NOMO-1 treated with dmso at 0.1 percent for 144 hours (cell line): ENCODE measurements at regions not wholly inside any gene's neighbourhood (a gene's known extent, or its start where the extent isn't known, plus 50 kb on each side); places are given as distances from the start of the nearest gene placed in this dataset.

ENCODE experiments used
- DNase-seq: peaks from one replicate; lab custom pipeline; 2025; ENCODE audit not compliant: unreplicated experiment; lab: John Stamatoyannopoulos, UW

DNA sequence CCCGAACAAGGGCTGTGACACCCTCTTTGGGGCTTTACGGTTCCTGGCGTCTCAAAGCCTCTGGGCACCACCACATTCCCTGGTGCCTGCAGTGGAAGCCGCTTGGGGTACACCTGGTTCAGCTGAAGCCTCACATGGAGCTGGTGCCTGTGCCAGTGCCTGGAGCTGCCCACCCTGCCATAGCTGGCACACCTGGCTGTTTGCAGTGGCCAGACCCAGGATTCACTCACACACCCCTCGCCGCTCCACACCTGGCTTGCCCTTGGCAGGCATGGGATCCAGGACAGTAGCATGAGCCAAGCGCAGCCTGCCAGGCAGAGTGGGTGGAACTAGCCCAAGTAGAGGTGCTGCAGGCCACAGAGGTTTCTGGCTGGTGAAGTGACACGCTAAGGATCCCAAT lies 641.8 kb downstream of the TLE4 start:
- DNase-seq: no peak

DNA sequence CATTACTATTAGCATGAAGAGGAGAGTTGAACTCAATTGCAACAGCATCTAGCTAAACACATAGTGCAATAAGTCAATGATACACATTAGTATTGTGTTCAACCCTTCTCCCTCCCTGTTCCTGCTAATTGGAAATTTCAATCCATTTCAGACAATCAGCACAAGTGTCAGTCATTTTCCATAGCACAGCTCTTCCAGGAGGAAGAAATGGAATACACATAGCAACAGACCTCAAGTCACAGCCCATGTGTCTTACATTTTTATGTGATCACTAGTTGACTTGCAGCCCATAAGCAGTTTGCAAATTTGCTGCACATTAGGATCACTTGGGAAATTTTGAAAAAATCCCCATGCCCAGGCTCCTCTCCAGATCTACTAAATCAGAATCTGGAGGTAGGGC lies 636.9 kb downstream of the TLE4 start:
- no peak for DNase-seq

DNA sequence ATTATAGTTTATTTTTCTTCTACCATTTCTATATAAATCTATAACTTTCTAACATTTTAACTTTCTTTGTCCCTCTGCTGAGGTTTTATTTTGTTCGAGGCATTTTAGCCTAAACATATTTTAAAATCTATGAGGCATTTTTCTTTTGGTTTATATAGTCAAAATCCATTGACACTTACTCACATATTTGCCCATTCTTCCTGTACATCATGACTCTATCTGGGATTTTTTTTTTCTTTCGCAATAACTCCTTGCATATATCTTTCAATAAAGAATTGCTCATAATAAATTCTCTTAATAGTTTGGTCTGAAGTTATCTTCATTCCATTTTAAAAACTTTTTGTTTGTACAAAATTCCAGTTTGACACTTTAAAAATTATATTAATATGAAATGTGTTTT lies 632.3 kb downstream of the TLE4 start:
- no peak for DNase-seq

DNA sequence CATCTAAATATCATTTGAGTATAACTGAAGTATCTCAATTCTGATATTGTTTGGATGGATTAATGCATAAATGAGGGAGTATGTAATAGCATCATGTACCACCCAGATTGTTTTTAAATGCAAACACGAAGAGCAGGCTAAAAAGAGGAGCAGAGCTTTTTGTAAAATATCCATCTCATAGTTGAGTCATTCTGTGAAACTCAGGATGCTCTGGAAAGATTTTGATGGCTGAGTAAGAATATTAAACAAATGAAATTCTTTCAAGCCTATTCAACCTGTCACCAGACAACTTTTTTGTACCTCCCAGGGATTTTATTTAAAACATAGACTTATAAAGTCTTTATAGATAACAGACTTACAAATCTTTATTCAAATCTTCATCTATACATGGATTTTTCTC lies 625.9 kb downstream of the TLE4 start:
- no peak for DNase-seq

DNA sequence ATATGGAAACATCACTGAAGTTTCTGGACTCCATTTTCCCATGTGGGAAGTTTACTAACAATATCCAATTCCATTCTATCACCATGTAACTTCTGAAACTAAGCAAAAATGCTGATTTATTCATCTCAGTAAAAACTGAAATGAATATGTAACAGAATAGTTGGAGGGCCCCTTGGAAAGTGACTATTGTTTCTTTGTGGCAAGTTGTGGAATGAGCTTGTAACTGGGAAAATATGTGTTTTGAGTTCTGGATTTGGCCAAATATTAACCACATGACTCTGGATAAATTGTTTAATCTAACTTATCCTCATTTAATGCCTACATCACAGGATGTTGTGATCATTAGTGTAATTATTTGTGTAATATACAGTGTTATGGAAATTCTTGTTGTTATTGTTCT lies 619.3 kb downstream of the TLE4 start:
- DNase-seq: no peak

DNA sequence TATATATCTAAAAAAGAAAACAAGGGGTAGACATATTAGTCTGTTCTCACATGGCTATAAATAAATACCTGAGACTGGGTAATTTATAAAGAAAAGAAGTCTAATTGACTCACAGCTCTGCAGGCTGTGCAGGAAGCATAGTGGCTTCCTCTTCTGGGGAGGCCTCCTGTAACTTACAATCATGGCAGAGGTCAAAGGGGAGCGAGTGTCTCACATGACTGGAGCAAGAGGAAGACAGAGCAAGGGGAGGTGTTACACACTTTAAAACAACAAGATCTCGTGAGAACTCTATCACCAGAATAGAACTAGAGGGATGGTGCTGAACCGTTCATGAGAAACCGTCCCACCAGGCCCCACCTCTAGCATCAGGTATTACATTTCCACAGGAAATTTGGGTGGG lies 616.8 kb downstream of the TLE4 start:
- DNase-seq: no peak

DNA sequence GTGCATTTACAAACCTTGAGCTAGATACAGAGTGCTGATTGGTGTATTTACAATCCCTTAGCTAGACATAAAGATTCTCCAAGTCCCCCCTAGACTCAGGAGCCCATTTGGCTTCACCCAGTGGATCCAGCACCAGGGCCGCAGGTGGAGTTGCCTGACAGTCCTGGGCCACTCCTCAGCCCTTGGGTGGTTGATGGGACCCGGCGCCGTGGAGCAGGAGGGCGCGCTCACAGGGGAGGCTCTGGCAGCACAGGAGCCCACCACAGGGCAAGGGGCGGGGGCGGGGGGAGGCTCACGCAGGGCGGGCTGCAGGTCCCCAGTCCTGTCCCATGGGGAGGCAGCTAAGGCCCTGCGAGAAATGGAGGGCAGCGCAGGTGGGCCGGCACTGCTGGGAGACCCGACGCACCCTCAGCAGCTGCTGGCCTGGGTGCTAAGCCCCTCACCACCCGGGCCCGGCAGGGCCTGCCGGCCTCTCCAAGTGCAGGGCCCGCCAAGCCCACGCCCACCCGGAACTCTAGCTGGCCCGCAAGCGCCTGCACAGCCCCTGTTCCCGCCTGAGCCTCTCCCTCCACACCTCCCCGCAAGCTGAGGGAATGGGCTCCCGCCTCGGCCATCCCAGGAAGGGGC lies 613.5 kb downstream of the TLE4 start:
- DNase-seq: no peak

DNA sequence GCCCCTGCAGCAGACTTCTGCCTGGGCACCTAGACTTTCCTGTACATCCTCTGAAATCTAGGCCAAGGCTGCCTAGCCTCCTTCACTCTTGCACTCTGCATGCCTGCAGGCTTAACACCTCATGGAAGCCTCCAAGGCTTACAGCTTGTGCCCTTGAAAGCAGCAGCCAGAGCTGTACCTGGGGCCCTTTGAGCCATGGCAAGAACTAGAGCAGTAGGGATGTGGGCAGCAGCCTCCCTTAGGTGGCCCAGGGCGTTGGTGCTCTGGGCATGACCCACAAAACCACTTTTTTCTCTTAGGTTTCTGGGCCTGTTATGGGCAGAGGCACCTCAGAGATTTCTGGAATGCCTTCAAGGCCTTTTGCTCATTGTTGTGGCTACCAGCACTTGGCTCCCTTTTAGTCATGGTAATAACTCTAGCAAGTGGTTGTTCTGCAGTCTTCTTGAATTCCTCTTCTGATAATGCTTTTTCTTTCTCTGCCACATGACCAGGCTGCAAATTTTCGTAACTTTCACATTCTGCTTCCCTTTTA lies 606.2 kb downstream of the TLE4 start:
- no peak for DNase-seq

DNA sequence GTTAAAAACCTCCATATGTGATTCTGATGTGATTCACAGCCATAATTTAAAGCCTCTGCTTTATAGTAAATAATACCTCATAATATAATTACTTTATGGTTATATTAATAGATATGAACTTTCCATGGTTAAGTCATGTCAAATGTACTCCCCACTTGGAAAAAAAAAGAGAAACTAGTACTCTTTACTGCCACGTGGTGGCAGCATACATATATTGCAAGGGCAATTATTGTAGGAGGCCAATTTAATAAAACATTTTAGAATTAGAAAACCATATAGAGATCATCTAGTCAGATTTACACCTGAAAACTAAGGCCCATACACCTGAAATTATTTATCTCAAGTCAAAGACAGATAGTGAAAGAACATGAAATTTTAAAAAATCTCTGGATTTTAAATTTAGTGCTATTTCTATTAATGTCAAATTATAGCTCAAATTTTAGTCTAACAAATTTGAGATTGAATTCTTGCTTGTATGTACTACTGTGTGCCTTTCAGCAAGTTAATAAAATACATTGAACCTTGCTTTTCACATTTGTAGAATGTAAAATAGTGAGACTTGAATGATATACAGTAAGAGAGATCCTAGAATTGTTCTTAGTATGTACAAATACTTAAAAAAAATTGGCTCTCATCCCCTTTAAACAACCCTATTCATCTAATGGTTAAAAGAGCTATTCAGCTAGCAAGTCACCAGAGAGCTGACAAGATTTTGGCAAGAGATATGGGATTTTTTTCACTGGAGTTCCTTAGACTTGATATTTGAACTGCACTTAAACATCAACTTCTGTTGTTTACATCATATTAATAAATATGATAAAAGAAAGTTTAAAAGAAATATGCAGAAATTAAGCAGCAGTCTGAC lies 603.8 kb downstream of the TLE4 start:
- no peak for DNase-seq

DNA sequence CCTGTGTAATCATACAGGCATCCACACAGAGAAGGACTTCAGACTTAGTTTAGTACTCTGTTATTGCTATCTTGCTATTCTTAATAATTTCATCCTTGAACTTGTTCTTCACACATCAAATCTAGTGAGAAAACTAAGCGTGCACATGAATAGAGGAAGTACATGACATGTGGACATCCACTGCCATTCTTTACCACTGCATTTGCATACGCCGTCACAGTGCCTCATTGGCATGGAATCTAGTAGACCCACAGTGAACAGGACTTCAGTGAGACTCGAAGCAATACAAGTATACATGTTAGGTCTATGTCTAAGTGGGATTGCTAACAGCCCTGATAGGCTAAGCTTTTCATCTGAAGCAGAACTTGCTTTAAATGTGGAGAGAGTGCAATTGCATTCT lies 592.1 kb downstream of the TLE4 start:
- DNase-seq: no peak

DNA sequence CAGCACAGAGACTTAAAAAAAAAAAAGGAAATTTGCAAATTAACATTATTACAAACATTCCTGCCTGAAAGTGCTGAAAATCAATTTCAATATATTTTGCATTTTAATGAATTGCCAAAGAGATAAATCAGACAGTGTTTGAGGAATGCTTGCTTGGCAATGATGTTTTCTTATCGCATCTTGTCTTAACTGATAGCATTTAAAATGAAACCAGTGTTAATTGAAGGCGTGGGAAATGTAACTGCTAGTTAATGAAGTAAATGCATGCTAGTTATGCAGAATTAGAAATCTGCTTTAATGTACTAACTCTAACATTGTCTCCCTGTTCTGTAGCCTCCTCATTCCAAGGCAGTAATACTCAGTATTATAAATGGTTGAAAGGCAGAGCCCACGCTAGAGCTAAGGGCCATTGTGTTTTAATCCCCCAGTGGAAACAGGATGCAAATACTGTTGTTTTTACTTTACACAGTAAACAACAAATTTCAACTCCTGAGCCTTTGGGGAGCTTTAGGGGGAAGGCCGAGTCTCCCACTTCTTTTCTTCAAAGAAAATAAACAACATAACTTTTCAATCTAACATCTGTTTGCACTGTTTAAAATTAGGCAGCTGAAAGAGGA lies 586.9 kb downstream of the TLE4 start:
- DNase-seq: no peak

DNA sequence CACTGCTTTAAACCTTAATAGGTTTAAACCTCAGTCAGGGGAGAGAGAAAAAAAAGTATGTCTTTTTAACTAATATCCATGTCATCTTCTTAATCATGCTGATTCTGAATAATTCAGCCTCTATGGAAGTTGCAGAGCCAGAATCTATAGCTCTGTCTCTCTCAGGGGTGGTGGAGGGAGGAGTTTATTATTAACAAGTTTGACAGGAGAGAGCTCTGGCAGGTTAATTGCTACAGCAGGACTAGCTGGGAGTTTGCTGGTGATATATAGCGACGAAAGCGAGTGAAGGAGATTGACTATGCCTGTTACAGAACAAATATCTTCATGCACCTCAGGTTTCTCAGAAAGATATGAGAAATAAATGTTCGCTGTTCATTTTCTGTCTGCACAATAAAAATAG lies 586.4 kb downstream of the TLE4 start:
- DNase-seq: no peak

DNA sequence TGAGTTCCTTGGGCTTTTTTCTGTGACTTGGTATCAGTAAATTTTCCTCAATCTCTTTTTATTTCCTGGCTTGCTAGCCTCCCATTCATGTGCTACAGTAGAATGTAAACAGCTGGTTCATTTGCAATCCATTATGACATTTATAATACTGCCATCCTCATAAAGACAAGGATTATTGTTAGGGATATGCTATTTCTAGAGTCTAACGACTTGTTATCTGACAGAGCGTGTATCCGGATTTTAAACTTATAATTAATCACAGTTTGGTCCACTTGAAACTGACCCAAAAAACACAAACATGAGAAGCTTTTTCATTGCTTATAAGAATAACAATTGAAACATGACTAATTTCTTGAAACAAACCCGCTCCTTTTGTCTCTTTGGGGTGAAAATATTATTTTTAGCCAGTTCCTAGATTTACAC lies 585.8 kb downstream of the TLE4 start:
- no peak for DNase-seq

DNA sequence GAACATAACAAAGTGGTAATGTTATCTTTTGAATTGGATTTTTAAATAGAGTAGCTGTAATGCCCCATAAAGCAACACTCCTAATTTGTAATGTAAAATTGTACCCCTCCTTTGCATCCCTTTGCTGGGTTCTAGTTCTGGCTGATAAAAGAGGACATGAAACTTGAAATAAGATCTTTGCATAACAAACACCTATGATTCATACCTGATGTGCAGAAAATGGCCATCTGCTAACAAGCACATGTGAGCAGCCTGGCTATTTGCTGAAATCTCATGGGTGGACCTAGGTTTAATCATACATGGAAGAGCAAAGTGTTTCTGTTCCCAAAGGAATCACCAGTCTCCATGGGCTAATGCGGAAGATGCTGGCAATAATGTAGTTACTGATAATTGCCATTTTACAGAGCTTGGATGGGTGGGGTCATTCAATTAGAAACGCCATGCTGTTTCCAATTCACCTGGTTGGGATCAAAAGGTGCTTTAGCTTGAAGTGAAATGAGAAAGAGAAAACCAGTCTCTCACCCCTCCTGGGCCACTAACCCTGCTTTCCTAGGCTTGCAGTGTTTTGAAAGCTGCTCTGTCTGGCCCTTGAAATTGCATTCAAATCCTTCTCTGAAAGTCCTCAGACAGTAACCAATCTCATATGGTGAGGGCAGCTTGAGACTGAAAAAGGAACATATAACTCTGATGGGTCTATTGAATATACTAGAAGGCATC lies 585.1 kb downstream of the TLE4 start:
- no peak for DNase-seq

DNA sequence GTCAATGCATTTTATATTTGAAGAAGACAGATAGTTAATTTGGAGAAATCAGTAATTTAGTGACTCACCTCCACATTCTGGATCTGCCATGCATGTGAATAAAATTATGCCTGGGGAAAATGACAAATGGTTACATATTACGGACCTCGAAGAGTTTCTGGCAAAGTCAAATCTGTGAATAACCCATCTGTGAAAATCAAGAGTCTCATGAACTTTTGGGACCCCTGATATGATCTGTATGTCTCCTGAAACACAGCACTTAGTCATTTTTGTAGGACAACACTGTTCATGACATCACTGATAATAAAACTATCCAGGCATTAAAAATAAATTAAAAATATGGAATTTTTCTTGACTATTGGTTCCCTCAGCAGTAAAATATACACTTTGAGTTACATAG lies 584.5 kb downstream of the TLE4 start:
- no peak for DNase-seq

DNA sequence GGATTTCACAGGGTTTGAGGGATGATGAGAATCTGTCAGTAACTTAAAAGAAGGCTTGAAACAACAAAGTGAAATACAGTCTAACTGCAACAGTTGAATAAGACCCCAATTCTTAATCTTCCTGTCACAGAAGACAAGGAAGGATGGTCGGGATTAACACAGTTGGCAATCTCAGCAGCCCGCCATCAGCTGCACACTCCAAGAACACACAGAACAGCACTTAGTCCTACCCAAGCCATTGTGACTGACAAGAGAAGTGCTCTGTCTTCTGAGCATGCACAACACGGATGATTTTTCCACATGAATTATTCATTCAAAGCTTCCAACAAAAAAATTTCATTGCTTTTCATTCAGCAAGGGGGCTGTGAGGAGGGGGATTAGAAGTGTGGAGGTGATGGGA lies 576.1 kb downstream of the TLE4 start:
- no peak for DNase-seq

DNA sequence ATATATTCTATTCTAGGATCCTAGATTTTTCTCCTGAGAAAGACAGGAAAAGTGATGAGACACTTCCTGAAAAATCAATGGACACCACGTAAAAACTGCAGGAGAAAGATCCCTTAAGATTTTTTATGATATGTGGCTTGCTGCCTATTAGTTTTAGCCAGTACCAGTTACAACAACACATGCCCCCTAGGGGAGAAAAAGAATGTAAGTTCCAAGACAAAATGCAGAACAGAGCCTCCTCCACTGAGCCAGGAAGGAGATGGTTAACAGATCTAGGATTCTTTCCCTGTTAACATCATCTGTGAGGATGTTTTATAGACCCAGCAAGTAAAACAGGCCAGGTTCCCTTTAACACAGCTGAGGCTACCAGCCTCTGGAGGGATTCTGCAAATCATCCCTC lies 574.7 kb downstream of the TLE4 start:
- DNase-seq: no peak

DNA sequence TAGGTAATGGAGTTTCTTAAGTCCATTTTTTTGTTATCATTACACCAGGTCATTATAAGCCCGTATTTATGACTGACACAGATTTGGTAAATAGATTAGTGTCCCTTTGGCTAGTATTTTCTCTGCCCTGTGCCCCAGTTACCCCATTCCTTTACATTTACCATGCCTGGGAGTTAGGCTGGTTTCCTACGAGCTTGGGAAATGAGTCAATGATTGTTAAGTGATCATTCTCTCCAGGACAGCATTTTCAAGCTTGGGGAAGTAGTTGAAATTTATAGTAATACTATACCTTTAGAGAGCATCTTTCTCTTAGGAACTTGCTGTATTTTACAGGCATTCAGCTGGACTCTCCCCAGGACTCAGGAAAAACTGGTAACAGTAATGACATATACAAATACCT lies 573.1 kb downstream of the TLE4 start:
- no peak for DNase-seq

DNA sequence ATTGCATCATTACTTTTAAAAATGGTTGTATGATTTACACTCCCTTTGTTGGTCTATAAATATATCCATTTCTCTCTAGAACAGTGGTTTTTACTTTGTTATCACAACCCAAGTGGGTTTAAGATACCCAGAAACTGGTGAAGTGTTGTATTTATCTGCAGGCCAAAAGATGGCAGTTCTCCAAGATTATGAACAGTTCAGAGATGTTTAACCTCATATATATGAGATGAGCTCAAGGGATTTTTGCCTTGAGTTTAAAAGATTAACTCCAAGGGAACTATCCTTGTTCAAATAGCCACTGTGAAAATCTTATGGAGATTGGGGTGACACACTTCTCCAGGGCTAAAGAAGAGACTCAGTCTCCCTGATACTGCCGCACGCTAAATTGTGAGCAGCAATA lies 572.6 kb downstream of the TLE4 start:
- no peak for DNase-seq

DNA sequence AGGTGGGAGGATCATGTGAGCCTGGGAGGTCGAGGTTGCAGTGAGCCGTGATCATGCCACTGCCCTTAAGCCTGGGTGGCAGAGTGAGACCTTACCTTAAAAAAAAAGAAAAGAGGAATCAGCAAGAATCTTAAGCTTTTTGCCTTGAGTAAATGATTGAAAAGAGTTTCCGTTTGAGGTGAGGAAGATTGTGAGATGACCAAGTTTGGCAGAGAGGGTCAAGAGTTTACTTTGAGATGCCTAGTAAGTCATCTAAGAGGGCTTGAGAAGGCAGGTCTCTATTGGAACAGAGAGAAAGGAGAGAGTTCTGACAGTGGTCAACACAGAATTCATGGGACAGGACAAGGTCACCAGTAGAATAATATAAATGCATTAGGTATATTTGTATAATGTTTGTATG lies 572.1 kb downstream of the TLE4 start:
- DNase-seq: no peak

DNA sequence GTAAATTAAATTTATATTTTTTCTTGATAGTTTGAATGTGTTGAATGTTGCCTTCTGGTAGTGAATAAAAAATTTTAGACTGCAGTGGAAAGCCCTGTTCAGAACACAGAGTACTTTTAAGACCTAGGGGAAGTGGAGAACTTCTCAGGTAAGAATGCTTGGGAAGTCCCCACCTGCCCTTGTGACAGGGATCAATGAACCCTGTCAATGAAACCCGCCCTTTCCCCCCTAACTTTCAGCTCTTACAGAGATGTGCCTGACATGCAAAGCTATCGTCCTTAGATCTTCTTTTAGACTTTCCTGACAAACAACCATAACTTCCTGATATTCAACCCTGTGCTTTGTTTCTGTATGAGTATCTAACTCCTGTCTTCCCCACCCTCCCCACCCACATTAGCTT lies 562.7 kb downstream of the TLE4 start:
- no peak for DNase-seq

DNA sequence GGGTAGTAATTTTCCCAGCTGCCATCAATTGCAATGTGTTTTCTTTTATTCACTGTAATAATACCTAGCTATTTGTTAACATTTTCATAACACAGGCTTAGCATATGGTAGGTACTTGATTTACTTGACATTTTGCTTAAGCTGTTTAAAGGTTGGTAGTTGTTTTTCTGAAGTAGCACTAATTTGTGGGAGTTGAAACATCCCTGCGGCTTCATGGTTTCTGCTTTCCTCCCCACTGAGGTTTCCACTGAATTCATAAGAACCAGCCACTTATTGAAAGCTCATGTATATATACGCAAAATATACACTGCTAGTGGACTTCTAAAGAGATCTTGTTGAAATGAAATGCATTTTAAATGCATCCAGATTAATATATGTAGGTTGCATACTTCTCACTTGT lies 559.9 kb downstream of the TLE4 start:
- no peak for DNase-seq
